ENCODE measurements at regions not wholly inside any gene's neighbourhood (a gene's known extent, or its start where the extent isn't known, plus 50 kb on each side); places are given as distances from the start of the nearest gene placed in this dataset.

- TF ChIP-seq, protein P1, sequence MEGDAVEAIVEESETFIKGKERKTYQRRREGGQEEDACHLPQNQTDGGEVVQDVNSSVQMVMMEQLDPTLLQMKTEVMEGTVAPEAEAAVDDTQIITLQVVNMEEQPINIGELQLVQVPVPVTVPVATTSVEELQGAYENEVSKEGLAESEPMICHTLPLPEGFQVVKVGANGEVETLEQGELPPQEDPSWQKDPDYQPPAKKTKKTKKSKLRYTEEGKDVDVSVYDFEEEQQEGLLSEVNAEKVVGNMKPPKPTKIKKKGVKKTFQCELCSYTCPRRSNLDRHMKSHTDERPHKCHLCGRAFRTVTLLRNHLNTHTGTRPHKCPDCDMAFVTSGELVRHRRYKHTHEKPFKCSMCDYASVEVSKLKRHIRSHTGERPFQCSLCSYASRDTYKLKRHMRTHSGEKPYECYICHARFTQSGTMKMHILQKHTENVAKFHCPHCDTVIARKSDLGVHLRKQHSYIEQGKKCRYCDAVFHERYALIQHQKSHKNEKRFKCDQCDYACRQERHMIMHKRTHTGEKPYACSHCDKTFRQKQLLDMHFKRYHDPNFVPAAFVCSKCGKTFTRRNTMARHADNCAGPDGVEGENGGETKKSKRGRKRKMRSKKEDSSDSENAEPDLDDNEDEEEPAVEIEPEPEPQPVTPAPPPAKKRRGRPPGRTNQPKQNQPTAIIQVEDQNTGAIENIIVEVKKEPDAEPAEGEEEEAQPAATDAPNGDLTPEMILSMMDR (IDR thresholded peaks at IDR 0.05; ENCODE audit: low read length) = no peak
- TF ChIP-seq EZH2 (optimal IDR thresholded peaks at IDR 0.05; ENCODE audit: low read depth, low read length) = no peak
Measured at GRCh38 chr20:29319725-29320124, 1937.7 kb upstream of the DEFB115 start.
